ENCODE measurements at regions not wholly inside any gene's neighbourhood (a gene's known extent, or its start where the extent isn't known, plus 50 kb on each side); places are given as distances from the start of the nearest gene placed in this dataset.
A peak's percentile ranks its signal among the peaks of the same experiment; 100 is the strongest.

DNA sequence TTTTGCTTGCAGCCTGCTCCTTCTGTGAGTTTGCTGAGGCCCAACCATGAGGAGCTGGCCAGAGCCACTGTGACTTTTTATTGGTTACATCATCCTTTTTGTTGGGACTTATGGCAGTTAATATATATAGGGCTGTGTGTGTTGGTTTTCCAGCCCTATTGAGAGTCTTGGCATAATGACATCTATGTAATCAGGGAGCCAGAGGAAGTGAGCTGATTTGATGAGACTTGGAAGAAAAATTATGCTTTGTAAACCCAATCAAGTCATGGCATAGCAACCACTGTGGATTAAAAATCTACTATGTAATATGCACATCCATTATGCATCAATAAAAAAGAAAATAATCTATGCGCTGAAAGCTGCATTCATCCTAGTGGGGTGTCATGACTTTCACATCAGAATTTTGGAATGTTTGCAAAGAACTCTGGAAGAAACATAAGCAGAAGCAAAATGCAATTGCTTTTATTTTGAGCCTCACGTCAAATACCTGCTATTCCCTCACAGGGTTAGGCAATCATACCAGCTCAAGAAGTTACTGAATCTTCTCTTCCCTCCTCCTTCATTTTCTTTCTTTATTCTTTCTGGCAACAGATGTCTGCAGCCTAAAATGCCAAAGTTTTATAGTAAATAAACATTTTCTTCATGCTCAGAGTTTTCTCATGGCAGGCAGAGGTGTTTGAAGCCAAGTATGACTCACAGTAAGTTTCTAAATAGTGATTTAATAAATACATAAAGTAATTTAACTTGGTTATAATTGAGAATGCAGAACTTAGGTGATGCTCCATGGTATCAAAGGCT is 308.5 kb downstream of the KCNS3 start:
- DNase-seq (no peak), ATAC-seq (no peak)
- Histone ChIP-seq H3K27ac (no peak overlapping the region), H3K4me3 (no peak overlapping the region), H3K4me1 (no peaks in the 10 kb centered on the region), H3K9me3 (no peaks in the 10 kb centered on the region), H3K36me3 (no peaks in the 10 kb centered on the region), H3K27me3 (no peaks in the 10 kb centered on the region)
- TF ChIP-seq, protein P1, sequence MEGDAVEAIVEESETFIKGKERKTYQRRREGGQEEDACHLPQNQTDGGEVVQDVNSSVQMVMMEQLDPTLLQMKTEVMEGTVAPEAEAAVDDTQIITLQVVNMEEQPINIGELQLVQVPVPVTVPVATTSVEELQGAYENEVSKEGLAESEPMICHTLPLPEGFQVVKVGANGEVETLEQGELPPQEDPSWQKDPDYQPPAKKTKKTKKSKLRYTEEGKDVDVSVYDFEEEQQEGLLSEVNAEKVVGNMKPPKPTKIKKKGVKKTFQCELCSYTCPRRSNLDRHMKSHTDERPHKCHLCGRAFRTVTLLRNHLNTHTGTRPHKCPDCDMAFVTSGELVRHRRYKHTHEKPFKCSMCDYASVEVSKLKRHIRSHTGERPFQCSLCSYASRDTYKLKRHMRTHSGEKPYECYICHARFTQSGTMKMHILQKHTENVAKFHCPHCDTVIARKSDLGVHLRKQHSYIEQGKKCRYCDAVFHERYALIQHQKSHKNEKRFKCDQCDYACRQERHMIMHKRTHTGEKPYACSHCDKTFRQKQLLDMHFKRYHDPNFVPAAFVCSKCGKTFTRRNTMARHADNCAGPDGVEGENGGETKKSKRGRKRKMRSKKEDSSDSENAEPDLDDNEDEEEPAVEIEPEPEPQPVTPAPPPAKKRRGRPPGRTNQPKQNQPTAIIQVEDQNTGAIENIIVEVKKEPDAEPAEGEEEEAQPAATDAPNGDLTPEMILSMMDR (IDR thresholded peaks at IDR 0.05): no peak
- intact Hi-C loops (cut with DNase I): no loop called here

DNA sequence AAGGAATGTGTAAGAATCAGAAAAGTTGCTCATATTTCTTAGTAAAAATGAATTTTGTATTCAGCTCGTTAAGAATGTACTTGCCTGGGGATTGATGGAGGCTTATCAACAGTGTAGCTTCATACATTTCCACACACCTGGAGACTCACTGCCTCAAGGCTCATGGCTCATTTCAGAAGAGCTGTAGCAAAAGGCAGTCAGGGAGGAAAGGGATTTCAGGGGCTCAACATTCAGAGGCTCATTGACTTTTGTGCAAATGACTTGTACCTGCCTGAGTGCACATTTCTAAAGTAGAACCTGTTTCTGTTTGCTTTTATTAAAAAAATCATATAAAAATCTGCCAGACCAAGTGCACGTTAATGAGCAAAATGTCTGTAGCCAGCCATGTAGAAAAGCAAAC is 304.4 kb downstream of the KCNS3 start:
- no peak overlapping the region for H3K4me3 ChIP-seq
- no peak overlapping the region for H3K27ac ChIP-seq
- no peaks in the 10 kb centered on the region for H3K4me1 ChIP-seq
- intact Hi-C loops (cut with DNase I): no loop called here
- no peaks in the 10 kb centered on the region for H3K9me3 ChIP-seq
- no peak for ATAC-seq
- TF ChIP-seq, protein P1 (IDR thresholded peaks at IDR 0.05): no peak
- DNase-seq: no peak
- H3K27me3 ChIP-seq: no peaks in the 10 kb centered on the region
- no peaks in the 10 kb centered on the region for H3K36me3 ChIP-seq

DNA sequence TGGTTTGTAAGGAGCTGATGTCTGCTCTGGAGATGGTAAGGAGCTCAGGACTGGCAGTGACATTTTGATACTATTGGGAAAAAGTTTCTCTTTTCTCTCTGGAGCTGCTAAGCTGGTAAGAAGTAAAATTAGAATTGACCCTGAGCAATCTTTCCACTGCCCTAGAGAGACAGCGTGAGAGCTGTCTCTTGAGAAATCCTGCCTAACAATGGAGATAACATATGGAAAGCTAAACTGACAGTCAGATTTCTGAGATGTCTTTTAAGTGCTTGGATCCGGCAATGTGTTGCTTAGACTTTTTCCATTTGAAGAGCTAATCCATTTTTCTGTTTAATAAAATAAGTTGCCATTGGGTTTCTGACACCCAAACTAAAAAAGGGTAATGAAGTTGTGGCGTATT is 302.4 kb downstream of the KCNS3 start:
- Histone ChIP-seq H3K4me3 (no peak overlapping the region), H3K9me3 (no peaks in the 10 kb centered on the region), H3K27me3 (no peaks in the 10 kb centered on the region), H3K27ac (no peak overlapping the region), H3K36me3 (no peaks in the 10 kb centered on the region), H3K4me1 (no peaks in the 10 kb centered on the region)
- TF ChIP-seq, protein P1 (IDR thresholded peaks at IDR 0.05): no peak
- ATAC-seq: no peak
- intact Hi-C loops (cut with DNase I): no loop called here
- no peak for DNase-seq

DNA sequence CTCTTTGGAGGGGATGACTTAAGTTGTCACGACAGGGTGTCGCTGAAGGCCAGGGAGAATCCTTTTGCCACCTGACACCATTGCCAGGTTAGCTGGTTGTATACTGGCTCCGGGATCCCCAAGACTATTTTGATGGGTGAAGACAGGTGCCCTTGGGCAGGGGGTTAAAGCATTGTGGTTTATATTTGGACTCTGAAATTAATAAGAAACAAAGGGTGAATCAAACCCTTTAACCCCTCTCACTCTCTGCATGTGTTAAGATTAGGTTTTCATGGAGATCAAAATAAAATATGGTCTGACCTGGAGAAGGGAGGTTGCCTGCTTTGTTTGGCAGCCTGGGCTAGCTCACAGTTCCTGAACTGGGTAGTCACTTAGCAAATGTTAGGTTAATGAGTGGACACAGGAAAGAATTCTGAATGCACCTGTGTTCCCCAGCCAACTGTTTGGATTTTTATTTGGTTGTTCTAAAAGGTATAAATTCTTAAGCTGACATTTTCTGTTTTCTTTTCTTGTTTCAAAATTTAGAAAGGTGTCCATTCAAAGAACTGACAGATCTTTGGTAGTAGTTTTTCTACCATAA is 301.7 kb downstream of the KCNS3 start:
- intact Hi-C loops (cut with DNase I): no loop called here
- Histone ChIP-seq H3K27me3 (no peaks in the 10 kb centered on the region), H3K4me1 (no peaks in the 10 kb centered on the region), H3K27ac (no peak overlapping the region), H3K9me3 (no peaks in the 10 kb centered on the region), H3K36me3 (no peaks in the 10 kb centered on the region), H3K4me3 (no peak overlapping the region)
- no peak for ATAC-seq
- DNase-seq: no peak
- TF ChIP-seq, protein P1 (IDR thresholded peaks at IDR 0.05): no peak

DNA sequence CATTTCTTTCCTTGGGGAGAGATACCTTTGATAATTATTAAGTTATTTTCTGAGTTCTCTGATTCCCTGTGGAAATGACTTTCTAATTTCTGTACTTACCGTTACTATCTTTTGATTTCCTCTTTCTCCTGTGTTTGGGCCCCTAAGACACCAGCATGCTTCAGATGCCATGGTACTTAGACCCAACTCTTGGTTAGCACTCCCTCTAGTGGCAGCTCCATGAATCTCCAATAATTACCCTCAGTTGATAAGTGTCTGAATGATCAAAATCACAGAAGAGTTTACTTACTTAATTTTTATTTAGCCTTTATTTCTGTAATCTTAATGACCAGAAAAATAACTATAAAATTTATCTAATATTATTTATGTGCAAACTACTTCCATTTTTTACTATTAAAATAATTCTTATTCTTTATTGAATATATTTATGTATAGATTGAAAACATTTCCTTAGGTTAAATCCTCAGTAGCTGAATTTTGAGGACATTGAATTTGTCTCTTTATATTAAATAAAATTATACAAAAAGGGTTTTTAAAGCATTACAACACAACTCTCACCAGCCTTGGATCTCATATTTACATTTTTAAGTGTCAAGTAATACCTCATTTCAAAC is 300.4 kb downstream of the KCNS3 start:
- intact Hi-C loops (cut with DNase I): no loop called here
- H3K9me3 ChIP-seq: no peaks in the 10 kb centered on the region
- no peak for DNase-seq

More for the DNA sequence above, 300.4 kb downstream of the KCNS3 start:
- TF ChIP-seq, protein P1 (IDR thresholded peaks at IDR 0.05): peak; percentile 86
- Histone ChIP-seq H3K4me3 (no peak overlapping the region), H3K27ac (no peak overlapping the region), H3K4me1 (no peaks in the 10 kb centered on the region), H3K27me3 (no peaks in the 10 kb centered on the region), H3K36me3 (no peaks in the 10 kb centered on the region)
- peak; percentile 89 for ATAC-seq
